IPS-11a (cell line): ENCODE measurements at regions not wholly inside any gene's neighbourhood (a gene's known extent, or its start where the extent isn't known, plus 50 kb on each side); places are given as distances from the start of the nearest gene placed in this dataset.
"Not testable (repeated sequence)": the region's sequence is repeated elsewhere in the genome, so short reads cannot be mapped to it uniquely, and the experiment has no call there.

ENCODE experiments used
- H3K4me3 ChIP-seq: one replicate; pipeline ENCODE4 v1.5.1; 2013; ENCODE audit warnings: low read depth, low read length, control low read depth

DNA sequence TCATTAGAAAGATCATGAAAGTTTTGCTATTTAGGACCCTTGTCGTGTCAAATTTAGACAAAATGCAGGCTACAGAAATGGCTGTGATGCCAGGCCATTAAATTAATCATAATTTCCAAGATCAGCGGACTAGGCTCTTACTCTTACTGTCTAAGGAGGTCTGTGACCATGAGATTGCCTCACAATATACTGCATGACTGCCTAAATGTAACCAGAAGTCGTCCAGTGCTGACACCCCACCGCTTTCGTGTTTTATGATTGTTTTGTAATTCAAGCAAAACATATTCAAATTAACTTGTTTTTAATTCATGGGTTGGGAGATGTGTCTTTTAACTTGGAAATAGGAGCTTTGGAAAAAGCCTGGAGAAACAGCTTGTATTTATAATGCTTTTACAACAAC is 947.5 kb downstream of the BRINP3 start:
- no peak overlapping the region for H3K4me3 ChIP-seq

DNA sequence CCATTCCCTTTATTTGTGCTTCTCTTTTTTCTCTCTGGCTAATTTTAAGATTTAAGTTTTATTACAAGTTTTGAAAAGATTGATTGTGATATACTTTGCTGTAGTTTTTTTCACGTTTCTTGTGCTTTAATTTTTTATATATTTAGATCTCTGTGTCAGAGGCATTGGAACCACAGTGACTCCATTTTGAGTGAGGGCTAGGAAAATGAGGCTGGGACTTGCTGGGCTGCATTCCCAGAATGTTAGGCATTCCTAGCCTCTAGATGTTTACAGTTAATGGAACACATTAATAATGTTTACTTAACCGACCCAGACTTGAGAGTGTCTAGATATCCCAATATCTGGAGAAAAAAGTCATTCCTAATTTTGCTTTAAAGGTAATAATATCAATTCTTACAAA is 939.4 kb downstream of the BRINP3 start:
- no peak overlapping the region for H3K4me3 ChIP-seq

DNA sequence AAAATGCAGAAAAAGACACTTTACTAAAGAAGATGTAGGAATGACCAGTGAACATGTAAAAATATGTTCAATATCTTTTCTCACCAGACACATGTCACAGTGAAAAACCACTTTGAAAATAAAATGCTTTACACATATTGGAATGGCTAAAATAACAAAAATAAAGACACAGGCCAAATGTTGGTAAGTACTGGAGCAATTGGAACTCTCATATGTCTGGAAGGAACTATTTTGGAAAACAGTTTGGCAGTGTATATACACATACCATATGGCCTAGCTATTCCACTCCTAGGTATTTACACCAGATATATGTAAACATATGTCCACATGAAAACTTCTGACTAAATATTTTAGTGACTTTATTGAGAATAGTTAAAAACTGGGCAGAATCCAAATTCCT is 927.2 kb downstream of the BRINP3 start:
- H3K4me3 ChIP-seq = no peak overlapping the region

DNA sequence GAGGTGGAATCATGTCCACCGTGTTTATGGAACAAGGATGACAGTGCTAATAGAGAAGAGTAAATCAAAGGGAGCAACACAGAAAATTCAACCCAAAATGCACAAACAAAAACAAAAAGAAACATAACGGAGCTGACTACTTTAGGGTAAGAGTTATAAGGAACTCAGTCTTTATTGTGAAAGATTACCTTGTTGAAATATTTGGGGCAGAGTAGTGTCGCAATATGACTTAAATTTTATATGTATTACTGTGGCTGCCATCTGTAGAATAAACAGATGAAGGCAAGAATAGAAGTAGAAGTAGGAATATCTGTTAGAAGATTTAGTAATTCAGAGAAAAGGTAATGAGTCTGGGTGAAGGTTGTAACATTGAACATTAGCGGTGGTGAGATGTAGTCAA is 913.9 kb downstream of the BRINP3 start:
- no peak overlapping the region for H3K4me3 ChIP-seq

DNA sequence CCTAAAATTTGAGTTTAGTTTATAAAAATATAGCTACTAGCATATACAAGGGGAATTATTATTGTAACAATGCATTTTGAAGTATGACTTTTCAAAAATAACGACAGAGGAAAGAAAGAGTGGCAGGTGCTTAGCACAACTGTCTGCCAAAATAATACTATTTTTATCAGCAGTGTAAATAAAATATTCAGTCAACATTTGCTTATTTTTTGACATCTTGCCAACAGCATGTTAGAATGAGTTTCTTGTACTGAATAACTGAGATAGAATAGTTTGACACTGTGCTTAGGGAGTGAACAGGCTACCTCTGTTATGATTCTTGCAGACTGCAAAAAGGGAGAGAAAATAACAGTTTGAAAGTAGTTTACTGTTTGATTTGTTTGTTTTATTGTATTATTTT is 909.8 kb downstream of the BRINP3 start:
- no peak overlapping the region for H3K4me3 ChIP-seq

DNA sequence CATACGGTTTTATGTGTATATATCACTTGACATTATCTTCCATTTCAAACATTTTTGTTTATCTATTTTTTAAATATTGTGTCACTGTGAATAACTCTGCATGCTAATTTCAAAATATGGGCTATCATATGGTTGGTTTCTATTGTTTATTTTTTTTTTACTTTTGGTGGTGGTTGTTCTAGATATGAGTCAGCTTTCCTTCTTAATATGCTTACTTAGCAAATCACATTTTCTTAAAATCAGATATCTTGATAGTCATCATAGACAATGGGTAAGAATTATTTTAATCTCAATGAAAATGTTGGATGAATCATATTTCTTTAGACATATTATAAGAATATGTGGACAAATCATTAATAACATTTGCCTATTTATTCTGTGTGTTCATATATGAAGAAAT is 881.5 kb downstream of the BRINP3 start:
- H3K4me3 ChIP-seq = no peak overlapping the region

DNA sequence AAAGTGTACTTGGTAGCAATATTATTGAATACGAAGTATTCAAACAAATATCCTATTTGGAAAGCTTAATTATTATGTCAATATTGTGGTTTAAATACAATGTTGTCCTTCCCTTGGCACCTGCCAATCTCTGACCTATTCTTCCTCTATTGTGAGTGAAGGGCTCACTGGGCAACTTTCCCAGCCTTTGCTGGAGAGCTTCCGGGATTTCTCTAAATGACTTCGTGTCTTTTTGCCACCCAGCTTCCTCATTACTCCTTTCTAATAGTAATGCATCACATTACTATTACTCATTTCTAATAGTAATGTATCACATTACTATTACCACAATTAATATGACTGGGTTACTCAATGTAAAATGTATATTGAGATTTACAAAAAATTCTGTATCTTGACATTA is 880.6 kb downstream of the BRINP3 start:
- H3K4me3 ChIP-seq = no peak overlapping the region

DNA sequence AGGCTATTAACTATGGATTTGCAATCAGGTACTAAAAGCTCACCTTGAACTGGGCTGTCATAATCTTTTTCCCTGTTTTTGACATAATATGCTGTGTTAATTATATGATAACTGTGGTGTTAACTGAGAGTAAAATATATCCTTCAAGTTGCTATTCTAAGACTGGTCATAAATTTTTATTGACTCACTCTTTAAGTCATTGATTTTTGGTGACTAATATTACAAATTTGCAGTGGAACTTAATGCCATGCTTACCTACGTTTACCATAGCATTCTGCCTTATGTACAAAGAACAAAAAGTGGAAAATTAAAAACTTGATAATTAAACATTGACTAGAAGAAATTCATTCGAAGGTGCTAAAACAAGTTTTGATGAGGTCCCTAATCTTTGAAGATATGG is 872.4 kb downstream of the BRINP3 start:
- H3K4me3 ChIP-seq = no peak overlapping the region

DNA sequence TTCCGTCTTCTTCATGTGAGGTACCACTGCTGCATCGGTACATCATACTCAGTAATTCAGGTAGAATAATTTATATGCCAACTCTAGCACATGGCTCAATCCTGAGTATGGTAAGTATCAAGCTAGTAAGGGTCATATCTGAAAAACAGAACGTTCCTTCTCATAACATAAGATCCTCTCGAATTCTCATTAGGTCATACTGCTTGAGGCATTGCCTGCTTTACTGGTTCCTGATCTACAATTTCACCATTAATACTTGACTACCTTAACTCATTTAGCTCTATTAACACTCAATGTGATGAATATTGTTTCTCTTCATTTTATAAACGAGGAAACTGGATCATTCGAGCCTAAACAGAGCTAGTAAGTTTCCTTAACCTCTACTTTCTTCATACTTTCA is 871.6 kb downstream of the BRINP3 start:
- no peak overlapping the region for H3K4me3 ChIP-seq

DNA sequence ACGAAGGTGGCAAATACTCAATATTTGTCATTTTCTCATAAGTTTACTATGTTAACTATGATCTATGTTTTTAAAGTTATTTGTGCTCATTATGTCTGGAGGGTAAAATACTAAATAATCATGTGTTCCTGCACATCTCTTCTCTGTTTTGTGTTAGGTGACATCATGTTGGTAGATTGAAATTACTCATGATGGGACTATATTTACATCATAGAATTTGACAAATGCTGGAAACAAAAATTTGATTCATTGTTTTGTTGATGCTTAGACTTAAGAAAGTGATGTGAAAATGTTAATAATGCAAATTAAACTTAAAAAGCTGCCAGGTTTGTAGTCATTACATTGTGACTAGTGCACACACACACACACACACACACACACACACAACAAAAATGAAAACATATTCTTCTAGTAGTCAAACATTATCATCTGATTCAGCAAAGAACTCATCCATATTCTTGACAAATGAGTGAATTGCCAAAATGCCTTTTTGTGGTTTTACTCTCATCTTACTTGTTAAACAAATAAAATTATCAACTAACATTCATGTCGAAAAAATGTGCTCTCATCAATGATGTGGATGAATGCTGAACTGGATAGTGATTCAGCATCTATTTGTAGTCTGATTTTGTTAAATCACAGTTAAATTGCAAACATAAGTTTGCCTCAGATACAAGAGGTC is 870.7 kb downstream of the BRINP3 start:
- H3K4me3 ChIP-seq = no peak overlapping the region

DNA sequence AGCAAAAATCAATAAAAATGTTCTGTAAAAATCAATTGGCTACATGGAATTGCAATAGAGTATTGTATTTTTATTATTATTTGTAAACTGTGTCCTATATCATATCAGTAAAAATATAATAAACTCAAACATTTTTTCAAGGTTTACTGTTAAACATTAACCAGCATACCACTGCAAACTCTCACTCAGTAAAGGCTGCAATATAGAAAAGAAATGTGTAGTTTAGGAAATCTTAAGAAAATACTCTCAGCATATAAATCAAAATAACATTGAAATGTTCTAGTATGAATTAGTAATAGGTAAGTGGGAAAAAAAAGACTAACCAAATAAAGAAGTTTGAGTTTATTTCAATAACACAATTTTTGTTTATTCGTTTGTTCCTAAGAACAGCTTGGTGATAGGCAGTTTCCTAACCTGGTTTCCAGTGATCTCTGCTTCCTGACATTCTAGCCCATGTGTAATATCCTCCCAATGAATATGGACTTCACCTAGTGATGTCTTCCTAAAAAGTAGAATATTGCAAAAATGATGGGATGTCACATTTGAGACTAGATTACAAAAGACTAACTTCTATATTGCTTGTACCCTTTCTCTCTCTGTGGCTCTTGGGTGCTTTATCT is 870.1 kb downstream of the BRINP3 start:
- no peak overlapping the region for H3K4me3 ChIP-seq

DNA sequence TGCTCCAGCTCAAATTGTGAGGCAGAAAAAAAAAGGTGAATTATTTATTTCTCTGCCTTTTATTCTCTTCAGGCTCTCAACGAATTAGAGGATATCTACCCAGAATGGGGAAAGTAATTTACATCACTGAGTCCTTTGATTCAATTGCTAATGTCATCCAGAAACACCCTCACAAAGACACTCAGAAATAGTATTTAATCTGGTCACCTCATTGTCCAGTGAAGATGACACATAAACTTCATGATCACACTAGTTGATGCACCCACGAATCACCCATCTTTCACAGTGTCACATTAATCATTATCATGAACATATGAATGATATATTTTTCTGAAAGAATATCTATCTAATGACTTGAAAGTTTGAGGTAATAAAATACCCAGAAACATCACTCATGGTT is 868.5 kb downstream of the BRINP3 start:
- no peak overlapping the region for H3K4me3 ChIP-seq

DNA sequence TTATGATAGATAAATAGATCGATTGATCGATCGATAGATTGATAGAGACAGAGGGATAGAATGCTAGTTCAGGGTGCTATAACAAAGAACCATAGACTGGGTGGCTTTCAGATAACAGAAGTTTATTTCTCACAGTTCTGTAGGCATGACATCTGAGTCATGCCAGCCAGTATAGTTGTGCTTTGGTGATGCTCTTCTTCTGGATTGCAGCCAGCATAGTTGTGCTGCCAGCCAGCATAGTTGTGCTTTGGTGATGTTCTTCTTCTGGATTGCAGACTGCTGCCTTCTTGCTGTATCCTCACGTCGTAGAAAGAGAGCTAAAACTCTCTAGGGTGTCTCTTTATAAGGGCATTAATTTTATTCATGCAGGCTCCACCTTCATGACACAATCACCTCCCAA is 860.8 kb downstream of the BRINP3 start:
- no peak overlapping the region for H3K4me3 ChIP-seq

DNA sequence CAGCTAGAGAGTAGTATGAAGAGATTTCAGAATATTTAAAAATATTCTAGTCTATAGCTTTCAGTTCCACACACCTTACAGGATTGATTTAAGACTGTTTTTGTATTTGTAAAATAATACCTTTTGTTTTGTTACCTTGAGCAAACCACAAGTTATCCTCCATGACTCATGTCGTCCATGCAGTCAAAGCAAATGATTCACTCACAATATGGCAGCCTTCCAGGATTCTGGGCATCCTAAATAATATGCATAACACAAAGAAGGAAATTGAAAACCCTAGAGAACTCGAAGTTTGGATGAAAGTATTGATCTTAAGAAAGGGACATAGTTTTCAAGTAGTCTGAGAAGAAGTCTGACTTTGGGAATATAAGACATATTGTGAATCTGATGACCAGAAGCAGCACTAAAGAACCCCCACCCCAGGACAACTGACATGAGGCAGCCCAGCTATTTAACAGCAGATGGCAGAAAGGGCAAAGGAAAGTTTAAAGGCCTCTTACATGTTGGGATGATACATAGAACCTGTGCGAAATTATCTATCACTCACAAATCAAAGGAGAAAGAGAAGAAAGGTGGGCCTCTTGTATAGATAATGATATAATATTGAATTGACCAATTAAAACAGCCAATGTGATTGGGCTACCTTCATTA is 857.9 kb downstream of the BRINP3 start:
- H3K4me3 ChIP-seq = no peak overlapping the region

DNA sequence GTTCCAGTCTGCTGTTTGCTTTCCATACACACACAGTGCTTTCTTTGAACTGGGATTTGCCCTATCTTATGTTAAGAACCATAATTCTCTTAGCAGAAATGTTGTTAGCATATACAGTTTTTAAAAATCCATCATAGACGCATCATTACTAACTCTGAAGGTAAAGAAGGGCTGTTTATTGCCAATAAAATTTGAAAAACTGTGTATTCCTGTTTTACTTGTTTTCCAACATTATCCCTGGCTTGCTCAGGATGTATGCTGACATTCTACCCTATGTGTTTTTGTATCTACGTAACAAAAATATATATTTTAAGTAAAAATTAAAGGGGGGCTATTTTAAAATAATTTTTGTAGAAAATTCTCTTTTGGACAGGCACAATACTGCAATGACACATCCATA is 857.2 kb downstream of the BRINP3 start:
- no peak overlapping the region for H3K4me3 ChIP-seq

DNA sequence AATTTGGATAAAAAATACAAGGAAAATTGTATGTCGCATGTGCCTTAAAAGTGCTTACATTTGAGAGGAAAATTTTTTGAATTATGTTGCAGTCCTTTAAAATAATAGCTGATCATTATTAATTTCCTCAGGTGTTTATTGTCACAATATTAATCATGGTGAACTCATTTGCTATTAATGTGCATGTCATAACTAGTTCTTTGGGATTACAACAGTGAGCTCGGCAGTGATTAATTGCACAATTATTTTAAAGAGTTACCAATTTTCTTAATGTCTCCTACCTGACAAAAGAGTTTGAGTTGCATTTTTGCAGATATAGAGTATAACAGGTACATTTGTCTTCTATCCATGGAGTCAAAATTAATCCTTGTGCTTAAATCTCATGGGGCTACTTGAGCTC is 854.3 kb downstream of the BRINP3 start:
- H3K4me3 ChIP-seq = no peak overlapping the region

DNA sequence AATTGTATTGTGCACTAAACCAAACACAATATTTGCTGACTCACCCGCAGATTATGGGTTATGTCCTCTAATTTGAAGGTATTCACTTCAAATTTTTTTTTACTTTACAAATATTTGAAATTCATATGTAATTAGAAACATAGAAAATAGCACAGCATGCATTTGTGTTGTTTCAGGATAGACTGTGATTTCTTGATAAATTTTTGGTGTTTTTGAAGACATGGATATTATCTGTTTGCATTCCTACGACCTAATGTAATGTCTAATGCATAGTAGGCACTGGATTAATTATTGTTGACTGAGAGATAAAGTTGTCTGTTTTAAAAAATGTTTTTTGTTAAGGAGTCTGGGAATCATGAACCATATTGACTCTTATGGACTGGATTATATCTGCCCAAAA is 850.2 kb downstream of the BRINP3 start:
- no peak overlapping the region for H3K4me3 ChIP-seq

DNA sequence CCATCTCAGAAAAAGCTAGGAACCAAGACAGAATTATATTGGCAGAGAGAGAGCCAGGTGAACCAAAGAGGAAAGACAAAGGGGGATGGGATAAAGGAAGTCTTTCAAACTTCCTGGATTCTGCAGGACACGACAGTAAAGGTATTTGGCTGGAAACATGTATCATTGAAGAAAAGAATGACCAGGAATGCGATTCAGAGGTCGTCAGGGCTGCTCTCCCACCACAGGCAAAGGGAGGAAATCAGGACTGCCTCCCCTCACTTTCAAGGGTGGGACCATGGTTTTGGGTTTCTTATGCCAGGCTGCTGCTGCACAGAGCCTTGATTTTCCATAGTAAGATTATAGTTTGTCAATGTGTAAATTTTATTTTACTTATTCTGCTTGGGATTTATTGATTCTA is 848.8 kb downstream of the BRINP3 start:
- no peak overlapping the region for H3K4me3 ChIP-seq

DNA sequence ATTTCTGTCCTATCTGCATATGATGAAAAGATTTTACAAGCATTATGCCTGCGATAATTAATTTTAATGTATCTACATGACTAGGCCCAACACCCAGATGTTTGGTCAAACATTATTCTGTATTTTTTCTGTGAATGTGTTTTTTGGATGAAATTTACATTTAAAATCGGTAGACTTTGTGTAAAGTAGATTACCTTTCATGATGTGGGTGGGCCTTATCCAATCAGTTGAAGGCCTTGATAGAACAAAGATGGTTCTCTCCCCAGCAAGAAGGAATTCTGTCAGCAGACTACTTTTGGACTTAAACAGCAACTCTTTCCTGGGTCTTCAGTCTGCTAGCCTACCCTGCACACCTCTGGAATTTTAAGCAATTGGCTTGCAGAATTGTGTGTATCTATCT is 844.0 kb downstream of the BRINP3 start:
- no peak overlapping the region for H3K4me3 ChIP-seq

DNA sequence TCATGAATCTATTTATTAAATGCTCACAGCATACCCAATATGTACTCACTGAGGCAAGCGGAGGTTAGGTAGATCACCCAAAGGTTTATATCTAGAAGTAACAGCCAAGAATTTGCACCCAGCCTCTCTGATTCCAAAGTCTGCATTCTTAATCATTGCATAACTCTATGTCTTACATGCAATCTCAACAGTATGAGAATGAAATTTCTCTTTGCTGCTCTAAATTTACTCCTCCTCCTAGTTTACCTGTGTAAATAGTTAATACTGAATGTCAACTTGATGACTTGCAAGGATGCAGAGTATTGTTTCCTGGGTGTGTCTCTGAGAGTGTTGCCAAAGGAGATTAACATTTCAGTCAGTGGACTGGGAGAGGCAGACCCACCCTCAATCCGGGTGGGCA is 840.6 kb downstream of the BRINP3 start:
- H3K4me3 ChIP-seq = no peak overlapping the region

DNA sequence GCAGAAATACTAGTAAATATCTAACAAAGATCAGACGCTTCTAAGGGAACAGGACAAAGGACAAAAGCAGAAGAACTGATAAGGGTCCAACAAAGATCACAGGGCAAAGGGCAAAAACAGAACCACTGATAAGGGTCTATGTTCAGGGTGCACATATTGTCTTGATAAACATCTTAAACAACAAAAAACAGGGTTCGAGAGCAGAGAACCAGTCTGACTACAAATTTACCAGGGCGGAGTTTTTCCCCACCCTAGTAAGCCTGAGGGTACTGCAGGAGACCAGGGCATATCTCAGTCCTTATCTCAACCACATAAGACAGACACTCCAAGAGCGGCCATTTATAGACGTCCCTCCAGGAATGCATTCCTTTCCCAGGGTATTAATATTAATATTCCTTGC is 833.5 kb downstream of the BRINP3 start:
- H3K4me3 ChIP-seq = not testable (repeated sequence)

DNA sequence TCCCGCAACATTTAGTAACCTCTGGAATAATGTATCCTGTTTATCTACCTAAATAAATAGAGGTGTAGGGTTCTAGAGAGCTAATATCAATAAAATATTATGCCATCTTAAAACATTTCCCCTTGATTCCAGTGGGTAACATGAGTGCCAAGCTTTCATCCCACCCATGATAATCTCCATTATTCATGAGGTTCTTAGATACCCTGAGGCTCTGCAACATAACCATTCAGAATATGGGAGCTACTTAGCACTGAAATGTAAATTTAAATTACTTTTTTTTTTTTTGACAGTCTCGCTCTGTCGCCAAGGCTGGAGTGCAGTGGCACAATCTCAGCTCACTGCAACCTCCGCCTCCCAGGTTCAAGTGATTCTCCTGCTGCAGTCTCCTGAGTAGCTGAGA is 832.7 kb downstream of the BRINP3 start:
- H3K4me3 ChIP-seq = no peak overlapping the region

DNA sequence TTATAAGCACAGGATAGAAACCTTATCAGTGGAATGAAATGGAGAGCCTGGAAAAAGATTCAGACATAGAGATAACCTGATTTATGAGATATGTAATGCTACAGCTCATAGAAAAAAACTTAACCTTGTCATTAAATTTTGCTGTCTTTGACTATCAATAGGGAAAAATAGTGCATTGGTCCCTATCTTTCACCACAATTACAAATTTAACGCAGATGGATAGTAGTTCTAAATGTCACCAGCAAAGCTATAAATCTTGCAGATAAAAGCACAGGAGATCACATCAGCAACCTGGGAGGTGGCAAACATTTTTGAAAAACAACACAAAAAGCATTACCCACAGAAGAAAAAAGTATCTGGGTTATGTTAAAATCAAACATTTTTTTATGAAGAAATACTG is 831.6 kb downstream of the BRINP3 start:
- no peak overlapping the region for H3K4me3 ChIP-seq
